Thyroid gland (tissue), 4 donors: ENCODE measurements at regions not wholly inside any gene's neighbourhood (a gene's known extent, or its start where the extent isn't known, plus 50 kb on each side); places are given as distances from the start of the nearest gene placed in this dataset.

Source experiments
- DNase-seq, 2 donors: peaks; one replicate each; pipeline ENCODE4 v3.0.0-alpha.2; 2019
- H3K27ac ChIP-seq, 3 donors: fragments of 200-600 bp; sonication (generic); 1 replicate in 2 of 3; 2 replicates in 1 of 3; pipeline ENCODE4 v1.5.1; 2016 to 2019; ENCODE audit warnings: mild to moderate bottlenecking in 1 of 3, moderate library complexity in 1 of 3
- H3K27me3 ChIP-seq: fragments of 200-600 bp; sonication (generic); one replicate; pipeline ENCODE4 v1.5.1; 2019
- H3K36me3 ChIP-seq, 2 donors: fragments of 200-600 bp; sonication (generic); one replicate each; pipeline ENCODE4 v1.5.1; 2016 to 2019
- H3K4me1 ChIP-seq, 2 donors: fragments of 200-600 bp; sonication (generic); one replicate each; pipeline ENCODE4 v1.5.1; 2017 to 2019
- H3K4me3 ChIP-seq, 3 donors: fragments of 200-600 bp; sonication (generic); replicated peaks in 1 of 3; 1 replicate in 2 of 3; 2 replicates in 1 of 3; pipeline ENCODE4 v1.5.1; 2016; ENCODE audit warnings: mild to moderate bottlenecking in 1 of 3
- H3K9me3 ChIP-seq: fragments of 200-600 bp; sonication (generic); one replicate; pipeline ENCODE4 v1.5.1; 2017
- POLR2A ChIP-seq, 2 donors: fragments of 450-650 bp; IDR thresholded peaks; one replicate each; pipeline ENCODE4 v1.6.1; 2017; ENCODE audit warnings: antibody characterized with exemption in 2 of 2, mild to moderate bottlenecking in 2 of 2, moderate library complexity in 1 of 2
- WGBS, 2 donors: methylation state at CpG; one replicate each; pipeline ENCODE4 v1.1.5; 2017; 5-methylcytosine and 5-hydroxymethylcytosine counted together
- intact Hi-C: fragments of 100-400 bp; cut with DNase I; formaldehyde crosslinking; loops from one replicate; pipeline ENCODE4 v1.15.1; 2023
- TF ChIP-seq, protein P1 (sequence below), 6 experiments: fragments of 200-600 bp in 3 of 6; fragments of 450-650 bp in 3 of 6; sonication (generic) in 3 of 6; IDR thresholded peaks; one replicate each; pipeline ENCODE4 v1.5.1; 2016 to 2019; ENCODE audit warnings: antibody characterized with exemption in 6 of 6, mild to moderate bottlenecking in 2 of 6, inconsistent platforms in 1 of 6, moderate library complexity in 1 of 6

DNA sequence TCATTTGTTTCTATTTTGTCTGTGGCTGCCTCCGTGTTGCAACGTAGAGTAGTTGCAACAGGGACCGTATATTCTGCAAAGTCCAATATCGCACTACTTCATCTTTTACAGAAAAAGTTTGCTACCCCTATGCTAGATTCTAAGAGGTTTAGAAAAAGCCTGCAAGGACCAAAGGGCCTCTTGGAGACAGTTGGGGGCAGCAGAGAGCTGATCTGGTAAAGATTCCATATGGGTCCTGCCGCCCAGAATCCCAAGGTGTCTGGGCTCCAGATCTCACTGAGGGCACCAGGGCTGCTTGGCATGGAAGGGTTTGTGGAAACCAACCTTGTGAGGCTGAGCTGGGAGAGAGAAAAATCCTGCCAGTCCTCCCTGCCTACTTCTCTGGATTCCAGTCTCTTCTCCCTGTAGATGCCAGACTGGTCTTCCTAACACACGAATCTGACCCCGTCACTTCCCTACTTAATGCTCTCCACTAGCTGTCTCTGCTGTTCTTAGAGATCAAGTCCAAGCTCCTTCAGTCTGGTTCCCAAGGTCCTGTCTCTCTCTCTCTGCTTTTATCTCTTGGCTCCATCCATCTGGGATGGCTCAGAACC lies 74.6 kb downstream of the GLRX5 start:
- no peaks in the 10 kb centered on the region for H3K9me3 ChIP-seq
- TF ChIP-seq, protein P1, sequence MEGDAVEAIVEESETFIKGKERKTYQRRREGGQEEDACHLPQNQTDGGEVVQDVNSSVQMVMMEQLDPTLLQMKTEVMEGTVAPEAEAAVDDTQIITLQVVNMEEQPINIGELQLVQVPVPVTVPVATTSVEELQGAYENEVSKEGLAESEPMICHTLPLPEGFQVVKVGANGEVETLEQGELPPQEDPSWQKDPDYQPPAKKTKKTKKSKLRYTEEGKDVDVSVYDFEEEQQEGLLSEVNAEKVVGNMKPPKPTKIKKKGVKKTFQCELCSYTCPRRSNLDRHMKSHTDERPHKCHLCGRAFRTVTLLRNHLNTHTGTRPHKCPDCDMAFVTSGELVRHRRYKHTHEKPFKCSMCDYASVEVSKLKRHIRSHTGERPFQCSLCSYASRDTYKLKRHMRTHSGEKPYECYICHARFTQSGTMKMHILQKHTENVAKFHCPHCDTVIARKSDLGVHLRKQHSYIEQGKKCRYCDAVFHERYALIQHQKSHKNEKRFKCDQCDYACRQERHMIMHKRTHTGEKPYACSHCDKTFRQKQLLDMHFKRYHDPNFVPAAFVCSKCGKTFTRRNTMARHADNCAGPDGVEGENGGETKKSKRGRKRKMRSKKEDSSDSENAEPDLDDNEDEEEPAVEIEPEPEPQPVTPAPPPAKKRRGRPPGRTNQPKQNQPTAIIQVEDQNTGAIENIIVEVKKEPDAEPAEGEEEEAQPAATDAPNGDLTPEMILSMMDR (IDR thresholded peaks at IDR 0.05): peak in 2 of 6 experiments; percentile 16 to 35
- TF ChIP-seq POLR2A (IDR thresholded peaks at IDR 0.05): no peak
- DNase-seq: peak; percentile 8 to 11
- WGBS, 2 donors: 30 to 42% methylated on average over 7 of the region's 7 CpGs
- no peaks in the 10 kb centered on the region for H3K36me3 ChIP-seq
- intact Hi-C loops: no loop called here
- H3K4me3 ChIP-seq: no peak overlapping the region
- H3K27ac ChIP-seq: no peak overlapping the region
- H3K27me3 ChIP-seq: no peaks in the 10 kb centered on the region
- H3K4me1 ChIP-seq: no peaks in the 10 kb centered on the region

DNA sequence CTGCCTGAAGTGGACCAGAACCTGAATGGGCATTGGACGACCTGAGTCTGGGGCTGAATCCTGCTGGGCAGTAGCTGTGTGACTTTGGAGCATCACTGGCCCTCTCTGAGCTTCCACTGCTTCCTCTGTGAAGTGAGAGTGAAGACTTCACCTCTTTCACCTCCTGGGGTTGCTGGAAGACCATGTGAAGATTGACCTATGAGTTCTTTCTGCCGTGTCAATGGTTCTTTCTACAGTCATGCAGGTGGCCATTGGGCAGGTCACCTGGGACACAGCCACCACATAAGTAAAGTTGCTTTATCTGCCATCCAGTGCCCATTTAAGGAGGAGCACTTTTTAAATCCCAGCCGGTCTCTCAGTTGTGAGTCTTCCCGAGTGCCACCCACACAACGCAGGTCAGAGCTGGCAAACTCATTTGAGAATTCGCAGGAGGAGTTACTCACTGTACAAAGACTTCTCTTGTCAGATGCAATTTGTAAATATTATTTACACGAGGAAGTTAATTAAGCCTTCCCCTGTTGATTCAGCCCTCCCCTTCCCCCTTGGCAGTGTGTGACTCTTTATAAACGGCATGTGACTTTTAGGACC lies 74.8 kb upstream of the TCL1B start:
- H3K36me3 ChIP-seq: no peaks in the 10 kb centered on the region
- no peak overlapping the region for H3K4me3 ChIP-seq
- no peak for DNase-seq
- intact Hi-C loops: no loop called here
- no peaks in the 10 kb centered on the region for H3K27me3 ChIP-seq
- no peaks in the 10 kb centered on the region for H3K9me3 ChIP-seq
- no peak overlapping the region for H3K27ac ChIP-seq
- TF ChIP-seq, protein P1 (IDR thresholded peaks at IDR 0.05): no peak
- no peak for TF ChIP-seq POLR2A (IDR thresholded peaks at IDR 0.05)
- no peaks in the 10 kb centered on the region for H3K4me1 ChIP-seq
- 66 to 70% methylated on average over 8 of the region's 8 CpGs for WGBS, 2 donors

DNA sequence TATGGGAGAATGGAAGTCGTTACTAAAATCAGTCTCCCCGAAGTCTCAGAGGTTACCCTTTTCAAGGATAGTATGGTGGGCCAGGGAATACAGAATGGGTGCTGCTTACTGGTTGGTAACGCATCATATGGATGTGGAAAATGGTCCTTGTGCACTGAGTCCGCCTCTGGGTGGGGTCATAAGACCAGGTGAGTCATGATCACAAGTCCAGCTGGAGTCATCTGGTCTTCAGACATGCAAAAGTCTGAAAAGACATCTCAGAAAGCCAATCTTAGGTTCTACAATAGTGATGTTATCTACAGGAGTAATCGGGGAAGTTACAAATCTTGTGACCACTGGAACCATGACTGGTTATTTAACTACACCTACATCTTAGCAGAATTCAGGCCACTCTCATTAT lies 71.9 kb upstream of the TCL1B start:
- no peak overlapping the region for H3K27ac ChIP-seq
- intact Hi-C loops: no loop called here
- no peak for DNase-seq

GRCh38 chr14:95616745-95617144 lies 69.5 kb upstream of the TCL1B start:
- Histone ChIP-seq H3K36me3 (no peaks in the 10 kb centered on the region), H3K27me3 (no peaks in the 10 kb centered on the region), H3K27ac (no peak overlapping the region), H3K9me3 (no peaks in the 10 kb centered on the region), H3K4me1 (no peaks in the 10 kb centered on the region), H3K4me3 (no peak overlapping the region)
- WGBS, 2 donors: 59 to 83% methylated on average over 4 of the region's 4 CpGs
- no peak for DNase-seq
- TF ChIP-seq POLR2A (IDR thresholded peaks at IDR 0.05): no peak
- TF ChIP-seq, protein P1 (IDR thresholded peaks at IDR 0.05): no peak
- intact Hi-C loops: no loop called here

More for the DNA sequence above, 71.9 kb upstream of the TCL1B start:
- Histone ChIP-seq H3K4me1 (no peaks in the 10 kb centered on the region), H3K27me3 (no peaks in the 10 kb centered on the region), H3K9me3 (no peaks in the 10 kb centered on the region), H3K36me3 (no peaks in the 10 kb centered on the region), H3K4me3 (no peak overlapping the region)
- no peak for TF ChIP-seq POLR2A (IDR thresholded peaks at IDR 0.05)
- TF ChIP-seq, protein P1 (IDR thresholded peaks at IDR 0.05): no peak
- WGBS, 2 donors: 84 to 89% methylated on average over 5 of the region's 5 CpGs

DNA sequence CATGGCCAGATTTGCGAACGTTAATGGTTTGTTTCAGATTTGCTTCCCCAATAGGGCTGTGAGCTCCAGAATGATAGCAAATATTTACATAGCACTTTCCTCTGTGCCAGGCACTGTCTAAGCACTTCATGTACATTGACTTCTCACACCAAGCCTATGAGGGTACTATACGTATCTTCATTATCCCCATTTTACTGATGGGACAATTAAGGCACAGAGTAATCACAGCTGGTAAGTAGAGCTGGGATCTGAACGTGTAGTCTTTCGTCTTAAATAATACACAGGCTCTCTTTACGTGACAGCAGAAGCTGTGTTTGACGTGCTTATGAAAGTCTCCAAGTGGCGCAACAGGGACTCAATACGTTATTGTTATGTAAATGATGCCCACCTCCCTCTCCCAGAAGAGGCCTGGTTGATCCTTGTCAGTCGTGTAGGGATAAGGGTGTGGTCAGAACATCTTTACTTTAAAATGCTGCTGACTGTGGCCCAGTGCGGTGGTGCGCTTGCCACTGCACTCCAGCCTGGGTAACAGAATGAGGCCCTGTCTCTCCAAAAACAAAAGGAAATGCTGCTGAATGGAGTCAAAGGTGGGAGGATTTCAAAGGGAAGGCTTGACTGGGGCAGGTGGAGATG lies 66.3 kb upstream of the TCL1B start:
- intact Hi-C loops: no loop called here
- Histone ChIP-seq H3K36me3 (no peaks in the 10 kb centered on the region), H3K9me3 (no peaks in the 10 kb centered on the region), H3K27me3 (no peaks in the 10 kb centered on the region), H3K4me1 (no peaks in the 10 kb centered on the region), H3K4me3 (no peak overlapping the region), H3K27ac (no peak overlapping the region)
- DNase-seq: no peak
- TF ChIP-seq POLR2A (IDR thresholded peaks at IDR 0.05): no peak
- TF ChIP-seq, protein P1 (IDR thresholded peaks at IDR 0.05): no peak
- 73 to 77% methylated on average over 12 of the region's 12 CpGs for WGBS, 2 donors
